Neural crest cell (in vitro differentiated cells): ENCODE measurements at regions not wholly inside any gene's neighbourhood (a gene's known extent, or its start where the extent isn't known, plus 50 kb on each side); places are given as distances from the start of the nearest gene placed in this dataset.

ENCODE experiments used
- DNase-seq: peaks from one replicate; pipeline ENCODE4 v3.0.0; 2021; ENCODE audit warnings: low read depth, mixed read lengths, low spot score
- H3K27ac Mint-ChIP-seq: one replicate; pipeline ENCODE4 v1.8.0; 2021; ENCODE audit warnings: mild to moderate bottlenecking, mixed read lengths; ENCODE audit not compliant: unreplicated experiment
- H3K27me3 Mint-ChIP-seq: 2 replicates; pipeline ENCODE4 v1.8.0; 2021; ENCODE audit warnings: low read depth, mild to moderate bottlenecking, mixed read lengths
- H3K36me3 Mint-ChIP-seq: 2 replicates; pipeline ENCODE4 v1.8.0; 2021; ENCODE audit warnings: low read depth, mild to moderate bottlenecking, mixed read lengths
- H3K4me1 Mint-ChIP-seq: 2 replicates; pipeline ENCODE4 v1.8.0; 2021; ENCODE audit warnings: mixed read lengths
- H3K4me3 Mint-ChIP-seq: one replicate; pipeline ENCODE4 v1.8.0; 2021; ENCODE audit warnings: mild to moderate bottlenecking, mixed read lengths
- H3K9me3 Mint-ChIP-seq: 2 replicates; pipeline ENCODE4 v1.8.0; 2021; ENCODE audit warnings: mixed read lengths
- TF ChIP-seq, protein P1 (sequence below): fragments of 200-600 bp; sonication (generic); conservative IDR thresholded peaks from 2 replicates; pipeline ENCODE4 v1.5.0; 2021; ENCODE audit warnings: antibody characterized with exemption, mild to moderate bottlenecking

DNA sequence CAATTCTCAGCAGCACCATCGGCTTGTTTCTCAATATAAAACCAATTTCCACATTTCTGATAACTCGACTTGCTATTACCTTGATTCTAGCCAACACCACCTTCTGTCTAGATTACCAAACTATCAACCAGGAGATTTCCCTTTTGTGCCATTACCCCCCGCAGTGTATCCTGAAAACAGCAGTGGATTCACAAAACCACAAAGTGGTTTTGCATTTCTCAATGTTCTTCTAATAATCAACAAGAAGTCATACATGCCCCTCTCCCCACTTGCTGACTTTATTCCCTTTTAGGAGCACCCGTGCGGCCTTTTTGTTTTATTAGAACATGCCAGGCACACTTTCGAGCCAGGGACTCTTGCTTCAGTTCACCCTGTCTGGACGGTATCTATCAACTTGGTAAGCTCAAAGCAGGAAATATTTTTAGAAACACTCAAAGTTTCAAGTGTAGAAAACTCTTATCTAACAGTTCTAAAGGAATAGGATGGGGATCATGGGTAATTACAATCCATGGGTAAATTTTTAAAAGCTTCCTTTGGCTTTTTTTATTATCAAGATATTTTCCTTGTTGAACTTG lies 967.4 kb downstream of the EFNB2 start:
- Mint-ChIP-seq H3K4me3 (no peak overlapping the region), H3K27me3 (no peaks in the 10 kb centered on the region), H3K27ac (no peak overlapping the region), H3K36me3 (peaks cover 2% of the 10 kb centered on the region), H3K9me3 (peaks cover 2% of the 10 kb centered on the region), H3K4me1 (peaks cover 3% of the 10 kb centered on the region)
- TF ChIP-seq, protein P1, sequence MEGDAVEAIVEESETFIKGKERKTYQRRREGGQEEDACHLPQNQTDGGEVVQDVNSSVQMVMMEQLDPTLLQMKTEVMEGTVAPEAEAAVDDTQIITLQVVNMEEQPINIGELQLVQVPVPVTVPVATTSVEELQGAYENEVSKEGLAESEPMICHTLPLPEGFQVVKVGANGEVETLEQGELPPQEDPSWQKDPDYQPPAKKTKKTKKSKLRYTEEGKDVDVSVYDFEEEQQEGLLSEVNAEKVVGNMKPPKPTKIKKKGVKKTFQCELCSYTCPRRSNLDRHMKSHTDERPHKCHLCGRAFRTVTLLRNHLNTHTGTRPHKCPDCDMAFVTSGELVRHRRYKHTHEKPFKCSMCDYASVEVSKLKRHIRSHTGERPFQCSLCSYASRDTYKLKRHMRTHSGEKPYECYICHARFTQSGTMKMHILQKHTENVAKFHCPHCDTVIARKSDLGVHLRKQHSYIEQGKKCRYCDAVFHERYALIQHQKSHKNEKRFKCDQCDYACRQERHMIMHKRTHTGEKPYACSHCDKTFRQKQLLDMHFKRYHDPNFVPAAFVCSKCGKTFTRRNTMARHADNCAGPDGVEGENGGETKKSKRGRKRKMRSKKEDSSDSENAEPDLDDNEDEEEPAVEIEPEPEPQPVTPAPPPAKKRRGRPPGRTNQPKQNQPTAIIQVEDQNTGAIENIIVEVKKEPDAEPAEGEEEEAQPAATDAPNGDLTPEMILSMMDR, result no peak
- DNase-seq, result no peak

DNA sequence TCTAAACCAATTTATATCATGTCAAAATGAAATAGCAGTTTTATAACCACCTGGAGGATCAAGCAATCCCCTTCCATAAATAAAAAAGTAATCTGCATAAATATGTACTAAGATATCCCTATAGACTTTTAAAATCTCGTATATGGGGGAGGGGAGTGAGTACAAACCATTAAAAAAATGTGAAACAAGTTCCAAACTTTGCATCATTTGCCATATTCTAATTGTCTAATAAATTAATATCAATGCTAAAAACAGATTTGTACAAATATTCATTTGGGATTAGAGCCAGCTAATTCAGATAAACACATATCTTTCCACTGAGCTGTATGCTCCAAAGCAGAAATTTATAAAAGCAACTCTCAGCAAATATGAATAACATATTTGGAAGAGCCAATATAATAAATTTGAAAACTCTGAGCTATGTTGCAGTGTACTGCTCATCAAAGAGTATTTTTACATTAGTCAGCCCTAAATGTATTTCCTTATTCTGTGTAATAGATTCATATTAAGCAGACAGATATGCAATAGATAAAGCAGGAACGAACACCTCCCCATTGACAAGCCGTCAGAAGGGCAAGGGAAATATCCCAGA lies 970.2 kb downstream of the EFNB2 start:
- H3K36me3 Mint-ChIP-seq, result peaks cover 2% of the 10 kb centered on the region
- TF ChIP-seq, protein P1, result no peak
- H3K9me3 Mint-ChIP-seq, result no peaks in the 10 kb centered on the region
- no peak overlapping the region for H3K4me3 Mint-ChIP-seq
- no peaks in the 10 kb centered on the region for H3K27me3 Mint-ChIP-seq
- no peak overlapping the region for H3K27ac Mint-ChIP-seq
- no peak for DNase-seq
- H3K4me1 Mint-ChIP-seq, result peaks cover 8% of the 10 kb centered on the region

DNA sequence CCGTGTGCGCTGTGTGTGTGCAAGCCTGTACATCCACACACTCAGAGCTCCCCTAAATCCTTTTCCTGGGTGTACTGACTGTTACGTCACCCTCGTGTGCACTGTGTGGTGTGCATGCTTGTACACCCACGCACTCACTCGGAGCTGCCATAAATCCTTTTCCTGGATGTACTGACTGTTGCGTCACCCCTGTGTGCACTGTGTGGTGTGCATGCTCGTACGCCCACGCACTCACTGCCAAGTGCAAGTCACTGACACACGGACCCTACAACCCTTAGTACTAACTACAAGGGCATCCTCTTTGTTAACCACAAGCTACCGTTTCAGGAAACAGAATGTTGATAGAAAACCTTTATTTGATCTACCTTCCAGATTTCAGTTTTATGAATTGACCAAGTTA lies 983.4 kb downstream of the EFNB2 start:
- TF ChIP-seq, protein P1, result no peak
- DNase-seq, result no peak
- Mint-ChIP-seq H3K27ac (no peak overlapping the region), H3K4me1 (peaks cover 2% of the 10 kb centered on the region), H3K27me3 (no peaks in the 10 kb centered on the region), H3K9me3 (peaks cover 3% of the 10 kb centered on the region), H3K36me3 (no peaks in the 10 kb centered on the region), H3K4me3 (no peak overlapping the region)

DNA sequence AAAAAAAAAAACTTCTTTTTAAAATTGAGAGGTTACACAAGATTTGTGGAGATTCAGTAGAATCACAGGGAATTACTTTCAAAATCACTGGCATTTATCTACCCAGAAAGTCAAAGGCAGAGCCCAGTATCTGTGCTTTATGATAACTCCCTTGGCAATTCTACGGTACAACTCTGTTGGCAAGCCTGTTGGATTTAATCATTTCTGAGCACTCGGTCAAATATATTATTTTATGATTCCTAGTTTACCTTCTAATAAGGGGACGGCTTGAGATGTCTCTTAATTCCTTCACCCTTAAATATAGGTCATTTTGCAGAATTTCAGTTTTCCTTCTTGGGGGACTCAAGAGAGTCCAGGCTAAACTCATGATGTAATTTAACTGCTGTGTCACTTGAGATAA lies 987.6 kb downstream of the EFNB2 start:
- Mint-ChIP-seq H3K9me3 (peaks cover 2% of the 10 kb centered on the region), H3K4me1 (no peaks in the 10 kb centered on the region), H3K27ac (no peak overlapping the region), H3K36me3 (no peaks in the 10 kb centered on the region), H3K4me3 (no peak overlapping the region), H3K27me3 (no peaks in the 10 kb centered on the region)
- DNase-seq, result no peak
- TF ChIP-seq, protein P1, result no peak

DNA sequence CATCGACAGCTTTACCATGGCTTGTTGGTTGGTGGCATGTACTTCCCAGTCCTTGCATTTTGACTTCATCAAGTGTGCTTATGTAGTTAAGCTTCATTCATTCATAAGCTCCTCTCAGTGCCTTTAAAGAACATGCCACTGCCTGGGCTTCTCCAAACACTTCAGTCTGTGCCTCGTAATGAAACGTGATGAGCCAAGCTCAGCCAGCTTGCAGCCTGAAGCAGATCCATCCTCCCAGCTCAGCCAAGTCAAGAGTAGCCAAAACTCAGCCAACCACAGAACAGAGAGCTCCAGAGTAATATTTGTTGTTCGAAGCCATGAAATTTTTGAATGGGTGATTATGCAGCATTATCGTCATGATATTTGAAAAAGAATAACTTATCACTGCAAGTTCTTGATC lies 989.7 kb downstream of the EFNB2 start:
- H3K4me1 Mint-ChIP-seq, result no peaks in the 10 kb centered on the region
- no peak overlapping the region for H3K27ac Mint-ChIP-seq
- no peaks in the 10 kb centered on the region for H3K36me3 Mint-ChIP-seq
- peaks cover 2% of the 10 kb centered on the region for H3K9me3 Mint-ChIP-seq
- DNase-seq, result no peak
- H3K27me3 Mint-ChIP-seq, result no peaks in the 10 kb centered on the region
- TF ChIP-seq, protein P1, result no peak
- no peak overlapping the region for H3K4me3 Mint-ChIP-seq
